ENCODE measurements at regions not wholly inside any gene's neighbourhood (a gene's known extent, or its start where the extent isn't known, plus 50 kb on each side); places are given as distances from the start of the nearest gene placed in this dataset.

- no peak for DNase-seq (ENCODE audit: low read depth, low spot score)
These were observed 94.4 kb upstream of the FOXC1 start for GRCh38 chr6:1515280-1515679.

DNA sequence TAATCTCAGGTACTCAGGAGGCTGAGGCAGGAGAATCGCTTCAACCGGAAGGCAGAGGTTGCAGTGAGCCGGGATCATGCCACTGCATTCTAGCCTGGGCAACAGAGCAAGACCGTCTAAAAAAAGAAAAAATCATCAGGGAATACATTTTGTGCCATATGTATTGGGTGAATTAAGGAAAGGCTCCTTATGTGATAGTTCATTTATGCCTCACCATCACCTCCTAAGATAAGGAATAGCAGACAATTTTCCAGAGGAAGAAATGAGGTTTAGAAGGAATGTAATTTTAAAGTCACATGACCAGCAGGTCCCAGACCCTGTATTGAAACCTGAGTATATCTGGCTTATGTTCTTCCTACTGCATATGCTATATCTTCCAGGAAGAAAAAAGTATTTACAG, 93.9 kb upstream of the FOXC1 start:
- DNase-seq (ENCODE audit: low read depth, low spot score): no peak

DNA sequence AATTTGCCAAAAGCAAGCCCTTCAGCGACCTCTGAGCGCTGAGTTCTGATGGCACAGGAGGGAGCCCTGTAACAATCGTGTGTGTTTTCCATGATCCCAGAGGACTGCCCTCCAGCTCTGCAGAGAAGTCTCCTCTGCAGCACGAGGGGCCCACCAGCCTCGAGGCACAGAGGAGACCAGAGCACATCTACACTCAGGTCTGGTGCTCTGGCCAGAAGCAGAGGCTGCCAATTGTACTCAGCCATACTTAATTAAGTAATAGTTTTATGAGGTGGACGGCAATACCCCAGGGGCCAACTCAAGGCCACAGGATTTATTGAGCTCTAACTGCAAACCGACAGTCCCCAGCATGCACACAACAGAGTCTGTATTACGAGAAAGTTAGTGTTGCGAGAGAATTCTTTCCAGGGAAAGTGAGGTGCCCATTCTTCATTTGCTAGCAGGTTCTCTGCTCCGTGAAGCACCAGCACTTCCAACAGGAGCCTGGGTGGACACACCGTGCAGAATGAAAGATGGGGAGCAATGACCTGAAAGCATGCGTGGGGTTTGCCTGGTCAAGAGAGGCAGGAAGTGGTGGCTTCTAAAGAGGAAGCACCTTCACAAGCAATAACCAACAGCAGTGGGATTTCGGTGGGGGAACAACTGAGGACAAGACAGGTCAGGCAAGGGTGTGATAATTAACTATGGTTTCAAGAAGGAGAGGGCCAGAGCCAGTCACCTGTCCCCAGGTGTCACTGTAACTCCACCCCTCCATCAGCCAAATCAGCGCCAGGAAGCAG, 92.8 kb upstream of the FOXC1 start:
- DNase-seq (ENCODE audit: low read depth, low spot score): no peak

DNA sequence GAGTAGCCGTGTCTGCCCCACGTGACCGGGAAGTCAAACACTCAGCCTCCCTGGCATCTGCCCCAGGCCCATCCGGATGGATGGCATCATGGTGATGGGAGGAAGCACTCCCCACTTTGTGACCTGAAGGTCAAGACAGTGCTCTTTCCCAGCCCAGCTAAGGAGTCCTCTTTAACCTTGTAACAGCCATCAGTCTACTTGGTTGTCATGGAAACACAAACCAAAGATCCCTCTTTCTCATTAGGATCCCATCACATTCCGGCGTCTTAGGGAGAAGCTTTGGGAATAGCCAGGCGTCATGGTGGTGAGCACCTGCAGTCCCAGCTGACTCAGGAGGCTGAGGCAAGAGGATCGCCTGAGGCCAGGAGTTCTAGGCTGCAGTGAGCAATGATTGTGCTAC, 90.9 kb upstream of the FOXC1 start:
- no peak for DNase-seq (ENCODE audit: low read depth, low spot score)

- DNase-seq (ENCODE audit: low read depth, low spot score): no peak
These were observed 90.1 kb upstream of the FOXC1 start for GRCh38 chr6:1519597-1519996.

- DNase-seq (ENCODE audit: low read depth, low spot score): no peak
These were observed 86.9 kb upstream of the FOXC1 start for GRCh38 chr6:1522779-1523178.

- peak; percentile 28 for DNase-seq (ENCODE audit: low read depth, low spot score)
These were observed 85.7 kb upstream of the FOXC1 start for GRCh38 chr6:1524040-1524480.

GRCh38 chr6:1525364-1526038, 84.2 kb upstream of the FOXC1 start:
- no peak for DNase-seq (ENCODE audit: low read depth, low spot score)

GRCh38 chr6:1526398-1527072, 83.2 kb upstream of the FOXC1 start:
- no peak for DNase-seq (ENCODE audit: low read depth, low spot score)

- peak; percentile 40 for DNase-seq (ENCODE audit: low read depth, low spot score)
These were observed 82.7 kb upstream of the FOXC1 start for GRCh38 chr6:1527073-1527457.

DNA sequence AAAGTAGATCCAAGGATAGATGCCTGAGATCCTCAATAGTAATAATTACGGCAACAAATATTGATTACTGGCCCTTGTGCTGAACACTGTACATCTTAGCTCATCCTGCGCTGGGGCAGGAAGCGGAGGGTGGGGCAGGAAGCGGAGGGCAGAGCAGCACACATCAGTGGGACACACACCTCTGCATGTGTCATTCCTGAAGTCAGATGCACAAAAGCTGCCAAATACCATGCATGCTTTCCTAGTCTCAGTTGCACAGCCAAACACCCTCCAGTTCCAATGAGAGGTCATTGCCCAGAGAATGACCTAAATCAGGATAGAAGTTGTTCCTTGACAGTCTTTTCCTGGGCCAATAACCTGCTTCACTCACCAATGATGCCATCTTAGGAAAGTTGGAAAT, 74.4 kb upstream of the FOXC1 start:
- DNase-seq (ENCODE audit: low read depth, low spot score): no peak

DNA sequence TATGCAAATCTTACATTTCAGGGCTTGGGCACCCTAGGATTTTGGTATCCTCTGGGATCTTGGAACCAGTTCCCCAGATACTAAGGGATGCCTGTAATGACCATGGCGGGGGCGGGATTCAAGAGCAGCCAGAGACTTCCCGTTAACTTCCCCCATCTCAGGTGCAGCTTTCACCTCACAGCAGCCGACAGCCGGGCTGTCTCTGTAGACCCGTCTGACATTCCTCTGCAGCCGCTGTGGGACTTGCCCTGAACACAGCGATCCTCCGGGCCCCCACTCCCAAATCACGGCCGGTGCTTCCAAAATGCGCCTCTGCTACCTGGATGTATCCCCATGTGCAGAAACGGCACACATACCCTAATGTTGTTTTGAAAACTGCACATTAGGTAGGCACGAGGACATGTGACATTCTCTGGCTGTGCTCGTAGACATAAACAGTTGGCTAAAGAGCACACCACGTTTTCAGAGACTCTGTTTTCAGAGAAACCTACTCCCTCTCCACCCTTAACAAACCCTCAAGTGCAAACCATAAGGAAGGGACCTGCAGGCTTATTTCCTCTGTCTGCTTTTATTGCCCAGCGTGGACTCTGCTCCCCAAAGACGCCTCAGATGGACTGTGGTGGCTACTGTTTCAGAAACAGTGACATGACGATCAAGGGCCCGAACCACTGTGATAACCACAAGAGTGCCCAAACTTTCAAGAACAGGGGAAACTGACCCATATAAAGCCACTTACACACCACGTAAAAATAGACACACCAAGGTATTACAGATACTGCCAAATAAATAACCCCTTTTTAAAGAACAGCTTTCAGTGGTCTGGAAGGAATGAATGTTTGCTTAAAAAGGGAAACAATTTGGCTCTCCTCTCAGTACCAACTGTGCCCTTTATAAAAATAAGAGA, 72.9 kb upstream of the FOXC1 start:
- no peak for DNase-seq (ENCODE audit: low read depth, low spot score)

GRCh38 chr6:1538369-1538768, 71.3 kb upstream of the FOXC1 start:
- DNase-seq (ENCODE audit: low read depth, low spot score): no peak

GRCh38 chr6:1538810-1539478, 70.8 kb upstream of the FOXC1 start:
- no peak for DNase-seq (ENCODE audit: low read depth, low spot score)

GRCh38 chr6:1540864-1541521, 68.7 kb upstream of the FOXC1 start:
- no peak for DNase-seq (ENCODE audit: low read depth, low spot score)

DNA sequence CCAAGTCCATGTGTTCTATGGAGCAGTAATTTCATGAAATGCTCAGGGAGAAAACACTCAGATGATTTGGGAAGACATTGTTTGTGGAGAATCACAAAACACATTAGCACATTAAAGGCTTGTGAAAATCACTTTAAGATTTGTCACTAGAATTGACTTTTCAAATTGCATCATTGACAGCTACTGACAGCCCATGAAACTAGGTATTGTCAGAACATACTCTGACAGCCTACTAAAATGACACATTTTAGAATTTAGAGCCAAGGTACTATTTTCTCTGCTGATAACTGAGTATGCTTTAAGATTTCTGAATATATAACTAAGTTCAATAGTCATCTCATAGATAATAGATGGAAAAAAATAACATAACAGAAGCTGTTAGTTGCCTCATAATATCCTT, 67.4 kb upstream of the FOXC1 start:
- no peak for DNase-seq (ENCODE audit: low read depth, low spot score)

DNA sequence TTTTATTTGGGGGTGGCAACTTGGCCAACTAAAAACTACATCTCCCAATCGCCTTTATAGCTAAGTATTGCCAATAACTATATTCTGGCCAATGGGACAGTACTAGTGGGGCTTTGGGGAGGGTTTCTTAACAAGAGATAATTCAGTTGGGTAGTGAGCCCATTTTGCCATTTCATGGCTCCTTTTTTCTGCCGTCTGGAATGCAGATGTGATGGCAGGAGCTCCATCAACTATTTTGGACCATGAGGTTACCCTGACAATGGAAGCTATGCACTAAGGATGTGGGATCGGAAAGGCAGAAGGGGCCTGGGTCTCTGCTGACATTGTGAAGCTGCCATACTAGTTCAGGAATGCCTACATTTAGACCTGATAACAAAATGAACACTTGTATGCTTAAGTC, 67.0 kb upstream of the FOXC1 start:
- DNase-seq (ENCODE audit: low read depth, low spot score): no peak

DNA sequence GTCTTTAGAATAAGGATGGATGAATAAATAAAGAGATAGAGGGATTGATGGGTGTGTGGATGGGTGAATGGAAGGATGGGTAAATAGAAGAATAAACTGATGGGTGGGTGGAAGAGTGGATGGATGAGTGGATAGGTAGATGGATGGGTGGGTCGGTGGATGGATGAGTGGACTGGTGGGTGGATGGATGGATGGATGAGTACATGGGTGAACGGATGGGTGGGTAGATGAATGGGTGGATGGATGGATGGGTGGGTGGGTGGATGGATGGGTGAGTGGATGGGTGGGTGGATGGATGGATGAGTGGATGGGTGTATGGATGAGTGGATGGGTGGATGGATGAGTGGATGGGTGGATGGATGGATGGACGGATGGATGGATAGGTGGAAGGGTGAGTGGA, 65.7 kb upstream of the FOXC1 start:
- DNase-seq (ENCODE audit: low read depth, low spot score): no peak

- no peak for DNase-seq (ENCODE audit: low read depth, low spot score)
These were observed 65.1 kb upstream of the FOXC1 start for GRCh38 chr6:1544603-1545002.

DNA sequence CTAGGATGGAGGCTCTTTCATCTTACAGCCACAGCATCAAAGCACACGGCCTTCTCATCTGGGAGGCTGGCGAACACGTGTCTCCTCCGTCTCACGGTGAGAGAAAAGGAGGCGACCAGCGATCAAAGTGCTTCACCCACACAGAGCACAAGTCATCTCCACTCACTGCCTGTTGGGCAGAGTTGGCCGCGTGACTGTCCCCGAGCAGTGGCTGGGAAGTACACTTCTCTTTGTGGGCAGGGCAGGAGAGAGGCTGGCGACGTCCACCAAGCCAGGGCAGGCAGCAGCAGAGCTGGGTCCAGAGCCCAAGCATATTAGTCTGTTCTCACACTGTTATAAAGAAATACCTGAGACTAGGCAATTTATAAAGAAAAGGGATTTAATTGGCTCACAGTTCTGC, 64.1 kb upstream of the FOXC1 start:
- no peak for DNase-seq (ENCODE audit: low read depth, low spot score)

DNA sequence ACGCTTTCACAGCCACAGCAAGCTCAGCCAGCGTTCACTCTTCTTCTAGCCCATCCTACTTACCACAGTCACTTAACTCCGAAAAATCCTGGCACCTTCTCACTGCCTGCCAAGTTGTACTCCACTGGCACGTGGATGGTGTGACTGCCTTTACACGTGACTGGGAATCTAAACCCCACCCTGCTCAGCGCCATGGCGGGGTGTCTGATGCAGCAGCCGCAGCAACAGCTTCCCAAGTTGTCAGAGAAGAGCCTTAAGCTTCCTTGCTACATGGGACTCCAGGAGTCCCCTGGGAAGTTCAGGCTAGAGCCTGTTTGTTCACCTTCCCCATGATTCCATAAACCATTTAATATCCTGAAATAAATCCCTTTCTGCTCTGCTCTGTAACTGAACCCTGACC, 61.9 kb upstream of the FOXC1 start:
- DNase-seq (ENCODE audit: low read depth, low spot score): no peak

All from smooth muscle cell of the brain vasculature (primary cell).